DOHH2 (cell line): ENCODE measurements at regions not wholly inside any gene's neighbourhood (a gene's known extent, or its start where the extent isn't known, plus 50 kb on each side); places are given as distances from the start of the nearest gene placed in this dataset.

Source experiments
- H3F3A ChIP-seq: fragments of 200-600 bp; sonication (generic), shearing (Covaris generic); 2 replicates; pipeline ENCODE4 v1.6.0; 2016; ENCODE audit warnings: antibody characterized with exemption, mild to moderate bottlenecking; ENCODE audit not compliant: control insufficient read depth, insufficient read depth
- H3K27ac ChIP-seq: fragments of 200-600 bp; sonication (generic); 2 replicates; pipeline ENCODE4 v1.5.1; 2014; ENCODE audit warnings: low read depth, mild to moderate bottlenecking, low read length, moderate library complexity
- H3K27me3 ChIP-seq: fragments of 200-600 bp; sonication (generic); 2 replicates; pipeline ENCODE4 v1.6.1; 2014; ENCODE audit warnings: mild to moderate bottlenecking, low read length, mixed read lengths; ENCODE audit not compliant: control insufficient read depth
- H3K36me3 ChIP-seq: fragments of 200-600 bp; sonication (generic); 2 replicates; pipeline ENCODE4 v1.6.1; 2014; ENCODE audit warnings: mild to moderate bottlenecking, low read length, moderate library complexity, mixed read lengths; ENCODE audit not compliant: control insufficient read depth
- H3K4me1 ChIP-seq: fragments of 200-600 bp; sonication (generic); 2 replicates; pipeline ENCODE4 v1.6.1; 2014; ENCODE audit warnings: mild to moderate bottlenecking, low read length, mixed read lengths; ENCODE audit not compliant: control insufficient read depth
- H3K4me2 ChIP-seq: fragments of 200-600 bp; sonication (generic); 2 replicates; pipeline ENCODE4 v1.6.0; 2014; ENCODE audit warnings: mild to moderate bottlenecking, low read length, moderate library complexity
- H3K4me3 ChIP-seq: fragments of 200-600 bp; sonication (generic); 2 replicates; pipeline ENCODE4 v1.5.1; 2014; ENCODE audit warnings: mild to moderate bottlenecking, low read length, mixed read lengths
- H3K79me2 ChIP-seq: fragments of 200-600 bp; sonication (generic); 2 replicates; pipeline ENCODE4 v1.6.1; 2014; ENCODE audit warnings: mild to moderate bottlenecking, low read length, mixed read lengths; ENCODE audit not compliant: control insufficient read depth
- H3K9me2 ChIP-seq: fragments of 200-600 bp; sonication (generic); replicated peaks from 2 replicates; pipeline ENCODE4 v1.6.1; 2014; ENCODE audit warnings: mild to moderate bottlenecking, low read length, mixed read lengths; ENCODE audit not compliant: control insufficient read depth
- H3K9me3 ChIP-seq: fragments of 200-600 bp; sonication (generic); 2 replicates; pipeline ENCODE4 v1.6.1; 2014; ENCODE audit warnings: antibody characterized with exemption, low read length, mixed read lengths; ENCODE audit not compliant: control insufficient read depth, insufficient read depth
- H4K20me1 ChIP-seq: fragments of 200-600 bp; sonication (generic); 2 replicates; pipeline ENCODE4 v1.6.0; 2014; ENCODE audit warnings: low read depth, mild to moderate bottlenecking, antibody characterized with exemption, low read length, moderate library complexity; ENCODE audit not compliant: control insufficient read depth, insufficient read depth
- CTCF ChIP-seq: fragments of 200-600 bp; sonication (generic); IDR thresholded peaks from one replicate; pipeline ENCODE4 v1.5.1; 2014; ENCODE audit warnings: antibody characterized with exemption, mild to moderate bottlenecking, low read depth, low read length; ENCODE audit not compliant: poor library complexity, severe bottlenecking
- EZH2phosphoT487 ChIP-seq: fragments of 200-600 bp; sonication (generic); IDR thresholded peaks from 2 replicates; pipeline ENCODE4 v1.6.1; 2017; ENCODE audit warnings: borderline replicate concordance, mild to moderate bottlenecking, antibody characterized with exemption, low read length, moderate library complexity, mixed read lengths

DNA sequence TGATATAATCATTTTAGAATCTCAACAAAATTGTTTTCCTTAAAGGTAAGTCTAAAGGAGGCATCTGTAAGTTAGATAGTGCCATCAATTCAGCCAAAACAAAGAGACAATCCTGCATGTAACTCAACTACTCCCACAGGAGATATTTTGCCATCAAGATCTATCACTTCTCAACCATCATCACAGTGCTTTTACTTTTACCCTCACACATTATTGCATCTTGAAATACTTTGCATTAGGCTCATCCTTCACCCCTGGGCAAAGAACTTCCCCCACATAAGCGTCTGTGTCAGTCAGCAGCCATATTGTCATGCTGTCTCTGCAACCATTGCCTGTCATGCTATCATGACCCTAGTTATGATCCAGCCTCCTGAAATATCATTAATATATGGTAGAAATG lies 54.9 kb upstream of the NLGN1 start:
- Histone ChIP-seq H3F3A (no peaks in the 10 kb centered on the region), H3K4me3 (no peak overlapping the region), H3K36me3 (no peaks in the 10 kb centered on the region), H3K27me3 (no peaks in the 10 kb centered on the region), H3K4me2 (no peak overlapping the region), H3K27ac (no peak overlapping the region), H4K20me1 (no peaks in the 10 kb centered on the region), H3K79me2 (no peaks in the 10 kb centered on the region), H3K9me3 (no peaks in the 10 kb centered on the region), H3K9me2 (no peaks in the 10 kb centered on the region), H3K4me1 (no peaks in the 10 kb centered on the region)
- TF ChIP-seq EZH2phosphoT487 = no peak
- TF ChIP-seq CTCF = no peak

DNA sequence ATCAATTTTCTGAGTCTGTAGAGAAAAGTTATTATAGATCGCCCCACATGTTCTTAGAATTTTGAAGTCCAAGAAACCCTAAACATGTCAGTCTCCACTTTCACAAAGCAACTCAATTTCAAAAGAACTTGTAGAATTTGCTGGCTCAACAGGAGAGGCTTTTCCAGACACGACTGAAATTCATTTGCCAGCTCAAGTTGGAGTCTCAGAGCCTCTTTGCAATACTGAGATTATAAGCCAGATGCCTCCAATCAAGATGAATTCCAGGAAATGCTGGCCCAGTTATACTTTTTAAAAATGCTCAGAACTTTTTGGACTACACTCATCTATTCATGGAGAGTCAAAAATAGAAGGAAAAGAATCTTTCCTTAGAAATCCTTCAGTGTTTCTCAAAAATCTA lies 56.9 kb upstream of the NLGN1 start:
- Histone ChIP-seq H3K4me3 (no peak overlapping the region), H3K79me2 (no peaks in the 10 kb centered on the region), H3K9me3 (no peaks in the 10 kb centered on the region), H3K9me2 (no peaks in the 10 kb centered on the region), H3K27me3 (no peaks in the 10 kb centered on the region), H3F3A (no peaks in the 10 kb centered on the region), H3K4me2 (no peak overlapping the region), H3K36me3 (no peaks in the 10 kb centered on the region), H4K20me1 (no peaks in the 10 kb centered on the region), H3K4me1 (no peaks in the 10 kb centered on the region), H3K27ac (no peak overlapping the region)
- TF ChIP-seq EZH2phosphoT487 (no peak), CTCF (no peak)

- Histone ChIP-seq H3K79me2 (no peaks in the 10 kb centered on the region), H3F3A (no peaks in the 10 kb centered on the region), H3K4me1 (no peaks in the 10 kb centered on the region), H3K27me3 (no peaks in the 10 kb centered on the region), H3K36me3 (no peaks in the 10 kb centered on the region), H3K4me2 (no peak overlapping the region), H3K4me3 (no peak overlapping the region), H3K27ac (no peak overlapping the region), H3K9me3 (no peaks in the 10 kb centered on the region), H3K9me2 (no peaks in the 10 kb centered on the region), H4K20me1 (no peaks in the 10 kb centered on the region)
- no peak for TF ChIP-seq EZH2phosphoT487
- TF ChIP-seq CTCF = no peak
Observed at GRCh38 chr3:173336261-173336660, 61.3 kb upstream of the NLGN1 start.

DNA sequence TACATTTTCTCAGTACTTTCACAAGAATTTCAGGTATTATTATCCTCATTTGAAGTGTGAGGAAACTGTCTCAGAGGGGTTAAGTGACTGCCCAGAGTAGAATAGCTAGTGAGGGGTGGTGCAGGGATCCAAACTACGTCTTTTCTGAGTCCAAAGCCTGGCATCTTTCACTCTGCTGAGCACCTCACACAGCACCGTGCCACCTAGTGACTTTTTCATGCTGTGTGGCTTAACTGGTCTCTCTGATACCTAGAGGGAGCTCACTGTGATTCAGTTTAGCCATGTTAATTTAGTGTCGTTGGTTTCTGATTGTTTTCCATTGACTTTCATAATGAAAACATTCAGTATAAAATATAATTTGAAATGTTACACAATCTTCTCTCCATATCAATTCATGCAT lies 91.4 kb upstream of the NLGN1 start:
- no peaks in the 10 kb centered on the region for H3K36me3 ChIP-seq
- H3F3A ChIP-seq = no peaks in the 10 kb centered on the region
- no peaks in the 10 kb centered on the region for H3K27me3 ChIP-seq
- H3K9me2 ChIP-seq = no peaks in the 10 kb centered on the region
- H3K4me3 ChIP-seq = no peak overlapping the region
- H3K27ac ChIP-seq = no peak overlapping the region
- H3K9me3 ChIP-seq = no peaks in the 10 kb centered on the region
- no peaks in the 10 kb centered on the region for H4K20me1 ChIP-seq
- no peaks in the 10 kb centered on the region for H3K79me2 ChIP-seq
- no peaks in the 10 kb centered on the region for H3K4me1 ChIP-seq
- no peak overlapping the region for H3K4me2 ChIP-seq
- TF ChIP-seq EZH2phosphoT487 = no peak
- TF ChIP-seq CTCF = no peak
